GOT3 (cell line): ENCODE measurements at regions not wholly inside any gene's neighbourhood (a gene's known extent, or its start where the extent isn't known, plus 50 kb on each side); places are given as distances from the start of the nearest gene placed in this dataset.

ENCODE experiments used
- DNase-seq: peaks from one replicate; lab custom pipeline; 2025; ENCODE audit warnings: mixed read lengths; lab: John Stamatoyannopoulos, UW

GRCh38 chr4:19329077-19329476, 922.6 kb upstream of the SLIT2 start:
- DNase-seq, result no peak

GRCh38 chr4:19327364-19327763, 924.3 kb upstream of the SLIT2 start:
- DNase-seq, result no peak

- DNase-seq, result no peak
Measured at GRCh38 chr4:19324184-19324583, 927.5 kb upstream of the SLIT2 start.

GRCh38 chr4:19319607-19320006, 932.1 kb upstream of the SLIT2 start:
- no peak for DNase-seq

- DNase-seq, result no peak
Measured at GRCh38 chr4:19317377-19317776, 934.3 kb upstream of the SLIT2 start.

GRCh38 chr4:19314116-19314515, 937.6 kb upstream of the SLIT2 start:
- DNase-seq, result no peak

GRCh38 chr4:19309378-19309777, 942.3 kb upstream of the SLIT2 start:
- DNase-seq, result no peak

- DNase-seq, result no peak
Measured at GRCh38 chr4:19304028-19304427, 947.7 kb upstream of the SLIT2 start.

- no peak for DNase-seq
Measured at GRCh38 chr4:19301527-19301926, 950.2 kb upstream of the SLIT2 start.

- no peak for DNase-seq
Measured at GRCh38 chr4:19300213-19300612, 951.5 kb upstream of the SLIT2 start.

- no peak for DNase-seq
Measured at GRCh38 chr4:19298998-19299397, 952.7 kb upstream of the SLIT2 start.

GRCh38 chr4:19293781-19294180, 957.9 kb upstream of the SLIT2 start:
- DNase-seq, result no peak

- DNase-seq, result no peak
Measured at GRCh38 chr4:19293080-19293479, 958.6 kb upstream of the SLIT2 start.

GRCh38 chr4:19286924-19287323, 964.8 kb upstream of the SLIT2 start:
- DNase-seq, result no peak

GRCh38 chr4:19285146-19285545, 966.6 kb upstream of the SLIT2 start:
- DNase-seq, result no peak

- no peak for DNase-seq
Measured at GRCh38 chr4:19278665-19279064, 973.0 kb upstream of the SLIT2 start.

GRCh38 chr4:19266566-19266965, 985.1 kb upstream of the SLIT2 start:
- DNase-seq, result no peak

- DNase-seq, result no peak
Measured at GRCh38 chr4:19262467-19262866, 989.2 kb upstream of the SLIT2 start.

GRCh38 chr4:19260346-19260745, 991.4 kb upstream of the SLIT2 start:
- no peak for DNase-seq

GRCh38 chr4:19259920-19260319, 991.8 kb upstream of the SLIT2 start:
- DNase-seq, result no peak

GRCh38 chr4:19256823-19257222, 994.9 kb upstream of the SLIT2 start:
- no peak for DNase-seq

GRCh38 chr4:19254486-19254885, 997.2 kb upstream of the SLIT2 start:
- DNase-seq, result no peak

- no peak for DNase-seq
Measured at GRCh38 chr4:19248023-19248422, 1003.7 kb upstream of the SLIT2 start.

- no peak for DNase-seq
Measured at GRCh38 chr4:19241895-19242294, 1009.8 kb upstream of the SLIT2 start.

GRCh38 chr4:19239565-19239964, 1012.1 kb upstream of the SLIT2 start:
- DNase-seq, result no peak
